ENCODE measurements at regions not wholly inside any gene's neighbourhood (a gene's known extent, or its start where the extent isn't known, plus 50 kb on each side); places are given as distances from the start of the nearest gene placed in this dataset.

DNA sequence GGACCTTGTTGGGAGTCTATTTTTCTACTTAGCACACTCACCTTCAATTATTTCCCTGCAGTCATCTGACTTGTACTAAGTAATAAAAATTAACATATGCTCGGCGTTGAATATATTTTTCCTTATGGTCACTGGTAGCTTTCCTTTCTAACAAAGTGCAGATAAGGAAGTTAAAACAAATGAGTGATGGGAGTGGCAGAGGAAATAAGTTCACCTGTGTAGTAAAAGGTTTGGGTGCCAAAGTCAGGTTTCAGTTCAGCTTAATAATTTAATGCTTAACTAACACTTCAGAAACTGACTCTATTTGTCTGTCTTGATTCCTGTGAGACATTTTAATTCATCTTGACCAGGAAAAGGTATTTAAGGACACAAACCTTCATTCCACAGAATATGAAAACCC, 184.4 kb downstream of the PCDH7 start:
- TF ChIP-seq, protein P1, sequence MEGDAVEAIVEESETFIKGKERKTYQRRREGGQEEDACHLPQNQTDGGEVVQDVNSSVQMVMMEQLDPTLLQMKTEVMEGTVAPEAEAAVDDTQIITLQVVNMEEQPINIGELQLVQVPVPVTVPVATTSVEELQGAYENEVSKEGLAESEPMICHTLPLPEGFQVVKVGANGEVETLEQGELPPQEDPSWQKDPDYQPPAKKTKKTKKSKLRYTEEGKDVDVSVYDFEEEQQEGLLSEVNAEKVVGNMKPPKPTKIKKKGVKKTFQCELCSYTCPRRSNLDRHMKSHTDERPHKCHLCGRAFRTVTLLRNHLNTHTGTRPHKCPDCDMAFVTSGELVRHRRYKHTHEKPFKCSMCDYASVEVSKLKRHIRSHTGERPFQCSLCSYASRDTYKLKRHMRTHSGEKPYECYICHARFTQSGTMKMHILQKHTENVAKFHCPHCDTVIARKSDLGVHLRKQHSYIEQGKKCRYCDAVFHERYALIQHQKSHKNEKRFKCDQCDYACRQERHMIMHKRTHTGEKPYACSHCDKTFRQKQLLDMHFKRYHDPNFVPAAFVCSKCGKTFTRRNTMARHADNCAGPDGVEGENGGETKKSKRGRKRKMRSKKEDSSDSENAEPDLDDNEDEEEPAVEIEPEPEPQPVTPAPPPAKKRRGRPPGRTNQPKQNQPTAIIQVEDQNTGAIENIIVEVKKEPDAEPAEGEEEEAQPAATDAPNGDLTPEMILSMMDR (IDR thresholded peaks at IDR 0.05): no peak
- TF ChIP-seq EZH2 (IDR thresholded peaks at IDR 0.05) (no peak), EZH2phosphoT487 (IDR thresholded peaks at IDR 0.05) (no peak)

Data from neural progenitor cell (in vitro differentiated cells).